ENCODE measurements at regions not wholly inside any gene's neighbourhood (a gene's known extent, or its start where the extent isn't known, plus 50 kb on each side); places are given as distances from the start of the nearest gene placed in this dataset.
"Not testable (repeated sequence)": the region's sequence is repeated elsewhere in the genome, so short reads cannot be mapped to it uniquely, and the experiment has no call there.

DNA sequence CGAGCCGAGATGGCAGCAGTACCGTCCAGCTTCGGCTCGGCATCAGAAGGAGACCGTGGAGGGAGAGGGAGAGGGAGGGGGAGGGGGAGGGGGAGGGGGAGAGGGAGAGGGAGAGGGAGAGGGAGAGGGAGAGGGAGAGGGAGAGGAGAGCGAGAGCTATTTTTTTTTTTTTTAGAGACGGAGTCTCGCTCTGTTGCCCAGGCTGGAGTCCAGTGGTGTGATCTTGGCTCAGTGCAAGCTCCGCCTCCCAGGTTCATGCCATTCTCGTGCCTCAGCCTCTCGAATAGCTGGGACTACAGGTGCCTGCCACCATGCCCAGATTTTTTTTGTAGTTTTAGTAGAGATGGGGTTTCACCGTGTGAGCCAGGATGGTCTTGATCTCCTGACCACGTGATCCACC lies 106.1 kb upstream of the EEF2KMT start:
- H3K27me3 ChIP-seq (ENCODE audit: control insufficient read depth in 3 of 3, insufficient read depth in 3 of 3, low read length in 3 of 3); H3K36me3 ChIP-seq (ENCODE audit: control insufficient read depth in 3 of 3, insufficient read depth in 3 of 3, low read length in 3 of 3); H3K4me1 ChIP-seq (ENCODE audit: control insufficient read depth in 3 of 3, insufficient read depth in 3 of 3, low read length in 3 of 3); H3K4me3 ChIP-seq (ENCODE audit: low read length in 3 of 3); H3K27ac ChIP-seq (ENCODE audit: low read depth, low read length); H3K9ac ChIP-seq (ENCODE audit: low read depth in 1 of 3, low read length in 3 of 3); H3K9me3 ChIP-seq (ENCODE audit: control insufficient read depth in 3 of 3, low read length in 3 of 3): not testable (repeated sequence)

DNA sequence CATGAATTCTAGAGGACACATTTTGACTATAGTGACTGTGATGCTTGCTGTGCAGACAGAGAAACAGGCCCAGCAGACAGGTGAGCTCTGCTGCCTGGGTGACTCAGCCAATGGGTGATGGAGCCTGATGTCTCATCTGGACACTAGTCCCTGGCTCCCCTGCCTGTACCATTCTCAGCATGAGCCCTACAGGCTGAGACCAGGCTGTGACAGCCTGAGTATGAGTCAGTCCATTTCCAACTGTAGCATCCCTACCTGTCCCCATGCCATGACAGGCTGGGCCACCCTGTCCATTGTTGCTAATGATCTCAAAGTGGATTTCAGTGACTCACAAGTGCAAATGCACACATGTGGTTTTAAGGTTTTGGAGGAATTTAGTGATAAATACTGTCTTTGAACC lies 102.5 kb upstream of the EEF2KMT start:
- Histone ChIP-seq H3K4me3 (ENCODE audit: low read length in 3 of 3) (no peak overlapping the region), H3K9me3 (ENCODE audit: control insufficient read depth in 3 of 3, low read length in 3 of 3) (peaks cover 0 to 3% (median 3%) of the 10 kb centered on the region in 3 donors), H3K4me1 (ENCODE audit: control insufficient read depth in 3 of 3, insufficient read depth in 3 of 3, low read length in 3 of 3) (no peaks in the 10 kb centered on the region), H3K36me3 (ENCODE audit: control insufficient read depth in 3 of 3, insufficient read depth in 3 of 3, low read length in 3 of 3) (no peaks in the 10 kb centered on the region), H3K27me3 (ENCODE audit: control insufficient read depth in 3 of 3, insufficient read depth in 3 of 3, low read length in 3 of 3) (no peaks in the 10 kb centered on the region), H3K27ac (ENCODE audit: low read depth, low read length) (no peak overlapping the region), H3K9ac (ENCODE audit: low read depth in 1 of 3, low read length in 3 of 3) (no peak overlapping the region)

DNA sequence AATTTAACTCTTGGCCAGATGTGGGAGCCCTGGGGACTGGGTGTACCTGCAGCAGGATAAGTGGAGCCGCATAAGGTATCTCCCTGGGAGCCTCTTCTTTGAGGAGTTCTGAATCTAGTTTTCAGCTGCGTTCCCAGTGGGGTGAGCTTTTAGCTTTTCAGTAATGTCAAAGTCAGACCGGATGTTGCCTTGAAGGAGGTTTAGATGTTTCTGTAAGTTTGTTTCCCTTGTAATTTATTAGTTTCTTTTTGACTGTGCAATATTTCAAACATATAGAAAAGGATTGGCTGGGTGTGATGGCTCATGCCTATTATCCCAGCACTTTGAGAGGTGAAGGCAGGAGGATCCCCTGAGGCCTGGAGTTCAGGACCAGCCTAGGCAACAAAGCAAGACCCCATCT lies 98.6 kb upstream of the EEF2KMT start:
- Histone ChIP-seq H3K4me1 (ENCODE audit: control insufficient read depth in 3 of 3, insufficient read depth in 3 of 3, low read length in 3 of 3) (no peaks in the 10 kb centered on the region), H3K36me3 (ENCODE audit: control insufficient read depth in 3 of 3, insufficient read depth in 3 of 3, low read length in 3 of 3) (no peaks in the 10 kb centered on the region), H3K27me3 (ENCODE audit: control insufficient read depth in 3 of 3, insufficient read depth in 3 of 3, low read length in 3 of 3) (peaks cover 0 to 4% (median 0%) of the 10 kb centered on the region in 3 donors), H3K9me3 (ENCODE audit: control insufficient read depth in 3 of 3, low read length in 3 of 3) (peaks cover 0 to 3% (median 3%) of the 10 kb centered on the region in 3 donors), H3K4me3 (ENCODE audit: low read length in 3 of 3) (no peak overlapping the region), H3K9ac (ENCODE audit: low read depth in 1 of 3, low read length in 3 of 3) (no peak overlapping the region), H3K27ac (ENCODE audit: low read depth, low read length) (no peak overlapping the region)

DNA sequence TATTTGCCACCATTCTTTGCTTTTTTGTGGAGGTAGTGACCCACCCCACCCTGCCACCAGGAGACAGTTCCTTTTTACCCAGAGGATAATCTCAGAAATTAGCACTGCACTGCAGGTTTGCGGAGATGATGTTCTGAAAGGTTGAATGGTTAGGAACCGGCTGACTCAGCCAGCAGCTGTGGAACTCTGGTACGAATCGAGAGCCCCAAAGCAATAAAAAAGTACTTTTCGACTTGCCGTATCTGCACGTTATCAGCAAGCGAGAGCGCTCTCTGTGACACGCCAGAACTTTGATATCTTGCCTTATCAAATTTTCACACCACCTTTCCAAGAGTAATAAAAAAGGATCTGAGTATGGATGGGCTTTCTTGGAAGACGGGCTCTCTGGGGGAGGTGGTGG lies 96.3 kb upstream of the EEF2KMT start:
- H3K9me3 ChIP-seq (ENCODE audit: control insufficient read depth in 3 of 3, low read length in 3 of 3) = peaks cover 0 to 3% (median 0%) of the 10 kb centered on the region in 3 donors
- H3K9ac ChIP-seq (ENCODE audit: low read depth in 1 of 3, low read length in 3 of 3) = no peak overlapping the region
- H3K4me3 ChIP-seq (ENCODE audit: low read length in 3 of 3) = no peak overlapping the region
- H3K36me3 ChIP-seq (ENCODE audit: control insufficient read depth in 3 of 3, insufficient read depth in 3 of 3, low read length in 3 of 3) = no peaks in the 10 kb centered on the region
- H3K27ac ChIP-seq (ENCODE audit: low read depth, low read length) = no peak overlapping the region
- H3K27me3 ChIP-seq (ENCODE audit: control insufficient read depth in 3 of 3, insufficient read depth in 3 of 3, low read length in 3 of 3) = peaks cover 0 to 4% (median 0%) of the 10 kb centered on the region in 3 donors
- no peaks in the 10 kb centered on the region for H3K4me1 ChIP-seq (ENCODE audit: control insufficient read depth in 3 of 3, insufficient read depth in 3 of 3, low read length in 3 of 3)

DNA sequence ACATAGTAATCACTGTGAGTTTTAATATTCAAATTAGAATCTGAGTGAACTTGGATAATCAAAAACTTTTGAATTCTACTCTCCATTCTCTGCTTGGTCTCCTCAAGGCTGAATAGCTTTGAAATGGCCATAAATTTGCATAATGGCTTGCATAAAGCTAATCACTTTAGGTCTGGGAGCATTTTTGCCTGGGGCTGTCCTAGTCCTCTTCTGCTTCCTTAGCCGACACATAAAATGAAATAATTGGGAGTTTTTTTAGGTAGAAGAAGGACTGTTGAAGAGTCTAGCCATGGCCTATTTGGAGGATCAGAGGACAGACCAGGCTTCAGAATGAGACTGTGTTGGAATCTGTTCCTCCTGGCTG lies 91.4 kb upstream of the EEF2KMT start:
- H3K27ac ChIP-seq (ENCODE audit: low read depth, low read length) = no peak overlapping the region
- H3K9me3 ChIP-seq (ENCODE audit: control insufficient read depth in 3 of 3, low read length in 3 of 3) = no peaks in the 10 kb centered on the region
- H3K9ac ChIP-seq (ENCODE audit: low read depth in 1 of 3, low read length in 3 of 3) = no peak overlapping the region
- no peaks in the 10 kb centered on the region for H3K4me1 ChIP-seq (ENCODE audit: control insufficient read depth in 3 of 3, insufficient read depth in 3 of 3, low read length in 3 of 3)
- no peak overlapping the region for H3K4me3 ChIP-seq (ENCODE audit: low read length in 3 of 3)
- H3K27me3 ChIP-seq (ENCODE audit: control insufficient read depth in 3 of 3, insufficient read depth in 3 of 3, low read length in 3 of 3) = peaks cover 0 to 4% (median 0%) of the 10 kb centered on the region in 3 donors
- H3K36me3 ChIP-seq (ENCODE audit: control insufficient read depth in 3 of 3, insufficient read depth in 3 of 3, low read length in 3 of 3) = no peaks in the 10 kb centered on the region

DNA sequence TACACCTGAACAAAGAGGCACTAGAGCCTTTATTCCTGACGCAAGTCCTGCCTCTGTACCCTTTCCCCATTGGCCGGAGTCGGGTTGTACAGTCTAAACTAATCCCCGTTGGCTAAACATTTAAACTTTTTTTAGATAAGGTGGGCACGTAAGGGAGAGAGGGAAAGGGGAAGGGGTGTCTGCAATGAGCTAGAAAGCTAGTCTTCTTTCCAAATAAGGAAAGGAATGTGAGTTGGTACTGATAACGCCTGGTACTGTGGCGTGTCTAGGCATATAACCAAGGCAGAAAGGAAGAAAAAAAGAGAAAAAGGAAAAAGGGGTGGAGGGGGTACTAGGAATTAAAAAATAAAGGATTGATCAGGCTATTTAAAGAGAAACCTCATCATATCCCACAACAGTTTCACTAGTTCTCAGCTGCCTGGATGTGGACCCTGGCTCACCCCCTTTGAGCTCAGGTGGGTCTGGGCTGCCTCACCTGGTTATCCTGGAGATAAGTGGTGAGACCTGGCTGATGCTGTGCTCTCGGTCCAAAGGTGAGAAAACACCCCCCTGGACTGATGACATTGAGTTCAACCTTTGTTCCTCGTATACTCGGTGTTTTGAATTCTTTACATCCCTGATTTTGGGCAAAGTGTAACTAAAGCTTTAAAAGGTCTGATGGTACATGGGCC lies 90.9 kb upstream of the EEF2KMT start:
- Histone ChIP-seq H3K27me3 (ENCODE audit: control insufficient read depth in 3 of 3, insufficient read depth in 3 of 3, low read length in 3 of 3) (peaks cover 0 to under 1% (median 0%) of the 10 kb centered on the region in 3 donors), H3K36me3 (ENCODE audit: control insufficient read depth in 3 of 3, insufficient read depth in 3 of 3, low read length in 3 of 3) (no peaks in the 10 kb centered on the region), H3K27ac (ENCODE audit: low read depth, low read length) (no peak overlapping the region), H3K9ac (ENCODE audit: low read depth in 1 of 3, low read length in 3 of 3) (no peak overlapping the region), H3K4me3 (ENCODE audit: low read length in 3 of 3) (no peak overlapping the region), H3K9me3 (ENCODE audit: control insufficient read depth in 3 of 3, low read length in 3 of 3) (no peaks in the 10 kb centered on the region), H3K4me1 (ENCODE audit: control insufficient read depth in 3 of 3, insufficient read depth in 3 of 3, low read length in 3 of 3) (no peaks in the 10 kb centered on the region)

DNA sequence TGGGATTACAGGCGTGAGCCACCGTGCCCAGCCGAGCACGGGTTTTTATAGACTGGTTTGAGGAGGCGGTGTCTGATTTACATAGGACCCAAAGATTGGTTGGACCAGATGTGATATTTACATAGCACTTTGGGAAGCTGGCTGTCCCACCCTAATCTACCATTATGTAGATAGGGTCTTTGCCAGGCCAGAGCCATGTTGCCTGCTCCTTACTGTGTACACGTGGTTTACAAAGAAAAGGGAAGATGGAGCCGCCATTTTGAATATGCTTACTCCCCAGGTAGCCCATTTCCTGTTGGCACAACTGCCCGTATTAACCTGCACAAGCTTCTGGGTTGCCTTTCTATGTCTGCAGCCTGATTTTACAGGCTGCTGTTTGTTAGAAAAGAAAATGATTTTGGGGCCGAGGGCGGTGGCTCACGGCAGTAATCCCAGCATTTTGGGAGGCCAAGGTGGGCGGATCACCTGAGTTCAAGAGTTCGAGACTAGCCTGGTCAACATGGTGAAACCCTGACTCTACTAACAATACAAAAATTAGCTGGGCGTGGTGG lies 89.9 kb upstream of the EEF2KMT start:
- no peaks in the 10 kb centered on the region for H3K9me3 ChIP-seq (ENCODE audit: control insufficient read depth in 3 of 3, low read length in 3 of 3)
- no peaks in the 10 kb centered on the region for H3K4me1 ChIP-seq (ENCODE audit: control insufficient read depth in 3 of 3, insufficient read depth in 3 of 3, low read length in 3 of 3)
- H3K9ac ChIP-seq (ENCODE audit: low read depth in 1 of 3, low read length in 3 of 3) = no peak overlapping the region
- H3K27ac ChIP-seq (ENCODE audit: low read depth, low read length) = no peak overlapping the region
- no peak overlapping the region for H3K4me3 ChIP-seq (ENCODE audit: low read length in 3 of 3)
- no peaks in the 10 kb centered on the region for H3K27me3 ChIP-seq (ENCODE audit: control insufficient read depth in 3 of 3, insufficient read depth in 3 of 3, low read length in 3 of 3)
- no peaks in the 10 kb centered on the region for H3K36me3 ChIP-seq (ENCODE audit: control insufficient read depth in 3 of 3, insufficient read depth in 3 of 3, low read length in 3 of 3)

DNA sequence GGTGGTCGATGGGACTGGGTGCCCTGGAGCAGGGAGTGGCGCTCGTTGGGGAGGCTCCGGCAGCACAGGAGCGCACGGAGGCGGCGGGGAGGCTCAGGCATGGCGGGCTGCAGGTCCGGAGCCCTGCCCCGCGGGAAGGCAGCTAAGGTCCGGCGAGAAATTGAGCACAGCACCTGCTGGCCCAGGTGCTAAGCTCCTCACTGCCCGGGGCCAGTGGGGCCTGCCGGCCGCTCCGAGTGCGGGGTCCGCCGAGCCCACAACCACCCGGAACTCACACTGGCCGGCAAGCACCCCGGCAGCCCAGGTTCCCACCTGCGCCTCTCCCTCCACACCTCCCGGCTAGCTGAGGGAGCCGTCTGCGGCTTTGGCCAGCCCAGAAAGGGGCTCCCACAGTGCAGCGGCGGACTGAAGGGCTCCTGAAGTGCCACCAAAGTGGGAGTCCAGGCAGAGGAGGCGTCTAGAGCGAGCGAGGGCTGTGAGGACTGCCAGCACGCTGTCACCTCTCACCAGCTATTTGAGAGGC lies 88.8 kb upstream of the EEF2KMT start:
- Histone ChIP-seq H3K4me3 (ENCODE audit: low read length in 3 of 3) (no peak overlapping the region), H3K27me3 (ENCODE audit: control insufficient read depth in 3 of 3, insufficient read depth in 3 of 3, low read length in 3 of 3) (no peaks in the 10 kb centered on the region), H3K36me3 (ENCODE audit: control insufficient read depth in 3 of 3, insufficient read depth in 3 of 3, low read length in 3 of 3) (no peaks in the 10 kb centered on the region), H3K9ac (ENCODE audit: low read depth in 1 of 3, low read length in 3 of 3) (no peak overlapping the region), H3K27ac (ENCODE audit: low read depth, low read length) (no peak overlapping the region), H3K4me1 (ENCODE audit: control insufficient read depth in 3 of 3, insufficient read depth in 3 of 3, low read length in 3 of 3) (no peaks in the 10 kb centered on the region), H3K9me3 (ENCODE audit: control insufficient read depth in 3 of 3, low read length in 3 of 3) (no peaks in the 10 kb centered on the region)

DNA sequence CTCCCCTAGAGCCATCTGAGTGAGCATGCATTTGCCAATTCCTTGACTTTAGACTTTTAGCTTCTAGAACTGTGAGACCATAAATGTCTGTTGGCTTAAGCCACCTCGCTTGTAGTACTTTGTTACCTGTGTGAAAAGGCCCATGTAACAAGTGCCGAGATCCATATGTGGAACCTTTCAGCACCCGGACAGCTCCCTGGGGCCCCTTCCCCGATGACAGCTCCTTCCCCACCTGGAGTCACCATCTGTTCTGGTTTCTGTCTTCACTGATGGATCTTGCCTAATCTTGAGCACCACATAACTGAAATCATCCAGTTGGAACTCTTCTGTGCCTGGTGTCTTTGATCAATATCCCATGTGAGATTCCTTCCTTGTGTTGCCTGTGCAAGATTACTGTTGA lies 78.9 kb upstream of the EEF2KMT start:
- H3K4me3 ChIP-seq (ENCODE audit: low read length in 3 of 3) = no peak overlapping the region
- no peak overlapping the region for H3K27ac ChIP-seq (ENCODE audit: low read depth, low read length)
- H3K36me3 ChIP-seq (ENCODE audit: control insufficient read depth in 3 of 3, insufficient read depth in 3 of 3, low read length in 3 of 3) = no peaks in the 10 kb centered on the region
- H3K9me3 ChIP-seq (ENCODE audit: control insufficient read depth in 3 of 3, low read length in 3 of 3) = peaks cover 0 to 2% (median 0%) of the 10 kb centered on the region in 3 donors
- no peak overlapping the region for H3K9ac ChIP-seq (ENCODE audit: low read depth in 1 of 3, low read length in 3 of 3)
- H3K27me3 ChIP-seq (ENCODE audit: control insufficient read depth in 3 of 3, insufficient read depth in 3 of 3, low read length in 3 of 3) = no peaks in the 10 kb centered on the region
- no peaks in the 10 kb centered on the region for H3K4me1 ChIP-seq (ENCODE audit: control insufficient read depth in 3 of 3, insufficient read depth in 3 of 3, low read length in 3 of 3)

DNA sequence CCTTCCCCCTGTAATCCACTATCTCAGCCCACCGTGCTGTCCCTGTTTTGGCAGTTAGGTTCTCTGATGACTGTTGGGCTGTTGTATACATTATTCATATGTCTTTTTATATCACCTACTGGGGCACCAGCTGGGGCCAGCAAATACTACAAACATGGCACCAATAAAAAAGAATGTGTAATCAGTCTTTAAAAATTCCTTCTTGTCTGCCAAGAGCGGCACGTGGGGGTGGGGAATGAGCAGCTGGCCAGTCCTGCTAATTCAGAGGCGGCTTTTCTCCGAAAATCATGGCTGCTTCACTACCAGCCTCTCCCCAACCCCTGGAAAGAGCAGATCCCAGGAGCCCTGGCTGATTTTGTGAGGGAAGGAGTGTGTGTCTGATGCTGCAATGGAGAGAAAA lies 77.7 kb upstream of the EEF2KMT start:
- Histone ChIP-seq H3K36me3 (ENCODE audit: control insufficient read depth in 3 of 3, insufficient read depth in 3 of 3, low read length in 3 of 3) (no peaks in the 10 kb centered on the region), H3K9ac (ENCODE audit: low read depth in 1 of 3, low read length in 3 of 3) (no peak overlapping the region), H3K4me1 (ENCODE audit: control insufficient read depth in 3 of 3, insufficient read depth in 3 of 3, low read length in 3 of 3) (no peaks in the 10 kb centered on the region), H3K4me3 (ENCODE audit: low read length in 3 of 3) (no peak overlapping the region), H3K27me3 (ENCODE audit: control insufficient read depth in 3 of 3, insufficient read depth in 3 of 3, low read length in 3 of 3) (no peaks in the 10 kb centered on the region), H3K27ac (ENCODE audit: low read depth, low read length) (no peak overlapping the region), H3K9me3 (ENCODE audit: control insufficient read depth in 3 of 3, low read length in 3 of 3) (peaks cover 0 to 2% (median 0%) of the 10 kb centered on the region in 3 donors)
